WTC11 (cell line): ENCODE measurements at regions not wholly inside any gene's neighbourhood (a gene's known extent, or its start where the extent isn't known, plus 50 kb on each side); places are given as distances from the start of the nearest gene placed in this dataset.

Source experiments
- TF ChIP-seq, protein P1 (sequence below): fragments of 200-600 bp; IDR thresholded peaks from 2 replicates; pipeline ENCODE4 v1.8.0; 2022; ENCODE audit warnings: antibody characterized with exemption
- TF ChIP-seq, protein P2 (sequence below): sonication (generic); formaldehyde crosslinking; IDR thresholded peaks from 2 replicates; pipeline ENCODE4 v1.8.1; 2023; ENCODE audit warnings: mild to moderate bottlenecking, missing genetic modification reagents, moderate library complexity

DNA sequence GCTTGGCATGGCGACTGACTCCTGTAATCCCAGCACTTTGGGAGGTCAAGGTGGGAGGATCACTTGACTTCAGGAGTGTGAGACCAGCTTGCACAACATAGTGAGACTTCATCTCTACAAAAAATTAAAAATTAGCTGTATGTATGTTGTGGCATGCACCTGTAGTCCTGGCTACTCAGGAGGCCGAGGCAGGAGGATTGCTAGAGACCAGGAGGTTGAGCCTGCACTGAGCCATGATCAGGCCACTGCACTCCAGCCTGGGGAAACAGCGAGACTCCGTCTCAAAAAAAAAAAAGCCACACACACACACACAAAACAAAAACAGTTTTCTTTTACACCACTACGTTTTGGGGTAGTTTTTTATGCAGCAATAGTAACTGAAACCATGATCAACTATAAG is 89.0 kb upstream of the DHX40 start:
- TF ChIP-seq, protein P1, sequence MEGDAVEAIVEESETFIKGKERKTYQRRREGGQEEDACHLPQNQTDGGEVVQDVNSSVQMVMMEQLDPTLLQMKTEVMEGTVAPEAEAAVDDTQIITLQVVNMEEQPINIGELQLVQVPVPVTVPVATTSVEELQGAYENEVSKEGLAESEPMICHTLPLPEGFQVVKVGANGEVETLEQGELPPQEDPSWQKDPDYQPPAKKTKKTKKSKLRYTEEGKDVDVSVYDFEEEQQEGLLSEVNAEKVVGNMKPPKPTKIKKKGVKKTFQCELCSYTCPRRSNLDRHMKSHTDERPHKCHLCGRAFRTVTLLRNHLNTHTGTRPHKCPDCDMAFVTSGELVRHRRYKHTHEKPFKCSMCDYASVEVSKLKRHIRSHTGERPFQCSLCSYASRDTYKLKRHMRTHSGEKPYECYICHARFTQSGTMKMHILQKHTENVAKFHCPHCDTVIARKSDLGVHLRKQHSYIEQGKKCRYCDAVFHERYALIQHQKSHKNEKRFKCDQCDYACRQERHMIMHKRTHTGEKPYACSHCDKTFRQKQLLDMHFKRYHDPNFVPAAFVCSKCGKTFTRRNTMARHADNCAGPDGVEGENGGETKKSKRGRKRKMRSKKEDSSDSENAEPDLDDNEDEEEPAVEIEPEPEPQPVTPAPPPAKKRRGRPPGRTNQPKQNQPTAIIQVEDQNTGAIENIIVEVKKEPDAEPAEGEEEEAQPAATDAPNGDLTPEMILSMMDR, result no peak
- TF ChIP-seq, protein P2, sequence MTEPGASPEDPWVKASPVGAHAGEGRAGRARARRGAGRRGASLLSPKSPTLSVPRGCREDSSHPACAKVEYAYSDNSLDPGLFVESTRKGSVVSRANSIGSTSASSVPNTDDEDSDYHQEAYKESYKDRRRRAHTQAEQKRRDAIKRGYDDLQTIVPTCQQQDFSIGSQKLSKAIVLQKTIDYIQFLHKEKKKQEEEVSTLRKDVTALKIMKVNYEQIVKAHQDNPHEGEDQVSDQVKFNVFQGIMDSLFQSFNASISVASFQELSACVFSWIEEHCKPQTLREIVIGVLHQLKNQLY, result no peak
